ENCODE measurements at regions not wholly inside any gene's neighbourhood (a gene's known extent, or its start where the extent isn't known, plus 50 kb on each side); places are given as distances from the start of the nearest gene placed in this dataset.

DNA sequence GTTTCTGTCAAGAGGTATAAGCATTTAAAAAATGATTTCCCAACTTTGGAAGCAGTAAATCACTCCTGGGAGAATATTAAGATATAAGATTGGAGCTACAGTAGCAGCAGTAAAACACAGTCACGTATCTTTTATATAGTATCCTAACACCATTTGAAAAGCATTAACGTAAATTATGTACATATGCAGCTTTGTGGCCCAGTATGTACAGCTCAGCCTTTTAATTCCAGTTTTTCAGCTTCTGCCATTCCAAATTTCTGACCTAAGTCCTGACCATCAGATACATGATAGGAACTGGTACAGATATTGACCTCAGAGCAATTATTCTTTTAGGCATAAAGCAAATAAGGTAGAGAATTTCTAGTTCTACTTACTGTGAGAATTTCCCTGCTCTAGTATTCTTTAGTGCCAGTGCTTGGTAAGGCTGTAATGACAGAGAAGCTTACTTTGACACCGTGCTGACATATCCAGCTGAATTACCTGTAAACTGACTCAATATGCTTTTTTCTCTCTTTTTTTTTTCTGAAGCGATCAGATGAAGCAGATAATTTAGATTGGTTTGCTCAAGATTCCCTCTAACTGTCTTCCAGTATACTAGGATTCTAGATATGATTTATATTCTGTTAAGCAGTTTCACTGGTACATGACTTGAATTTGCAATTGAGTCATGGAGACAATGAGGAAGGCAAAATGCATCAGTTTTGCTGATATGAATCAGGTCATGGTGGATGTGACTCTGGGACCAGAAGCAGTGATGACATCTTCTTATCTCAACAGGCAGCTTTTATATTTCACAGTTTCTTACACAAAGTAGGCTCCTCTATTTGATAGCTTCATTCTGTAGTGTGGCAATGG lies 703.6 kb downstream of the SLITRK6 start:
- Histone ChIP-seq H3K4me3 (no peak overlapping the region), H3K36me3 (no peaks in the 10 kb centered on the region), H3K27ac (no peak overlapping the region), H3K9me3 (peaks cover 0 to 10% (median 0%) of the 10 kb centered on the region in 3 donors), H3K4me1 (no peaks in the 10 kb centered on the region), H3K27me3 (no peaks in the 10 kb centered on the region)
- 75 to 82% methylated on average over 4 of the region's 4 CpGs for WGBS, 2 donors (ENCODE audit: low coverage in 1 of 2)
- TF ChIP-seq EP300 (IDR thresholded peaks at IDR 0.05), result no peak
- no peak for ATAC-seq

DNA sequence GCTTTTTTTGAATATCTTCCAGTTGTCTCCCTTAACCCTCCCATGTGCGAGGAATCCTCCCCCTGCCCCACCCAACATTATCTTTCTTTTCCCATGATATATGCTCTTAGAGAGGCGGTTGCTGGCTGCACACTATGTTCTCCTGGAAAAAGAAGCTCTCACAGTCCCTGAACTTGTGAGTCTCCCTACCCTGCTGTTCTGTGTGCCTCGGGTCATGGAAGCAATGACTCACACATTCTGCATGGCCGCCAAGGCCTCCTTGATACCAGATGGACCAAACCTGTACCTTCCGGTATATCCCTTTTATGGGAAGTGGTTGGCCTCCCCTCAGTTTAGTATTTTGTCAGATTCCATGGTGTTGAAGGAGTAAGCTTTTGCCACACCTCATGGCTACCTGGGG lies 705.4 kb downstream of the SLITRK6 start:
- 69 to 74% methylated on average over 3 to 5 of the region's 5 CpGs for WGBS, 2 donors (ENCODE audit: low coverage in 1 of 2)
- Histone ChIP-seq H3K36me3 (no peaks in the 10 kb centered on the region), H3K9me3 (peaks cover 0 to 10% (median 0%) of the 10 kb centered on the region in 3 donors), H3K4me3 (no peak overlapping the region), H3K27me3 (no peaks in the 10 kb centered on the region), H3K4me1 (no peaks in the 10 kb centered on the region), H3K27ac (no peak overlapping the region)
- no peak for ATAC-seq
- no peak for TF ChIP-seq POLR2AphosphoS5 (IDR thresholded peaks at IDR 0.05)
- TF ChIP-seq POLR2A (IDR thresholded peaks at IDR 0.05), result no peak
- TF ChIP-seq EP300 (IDR thresholded peaks at IDR 0.05), result no peak
- TF ChIP-seq, protein P1, sequence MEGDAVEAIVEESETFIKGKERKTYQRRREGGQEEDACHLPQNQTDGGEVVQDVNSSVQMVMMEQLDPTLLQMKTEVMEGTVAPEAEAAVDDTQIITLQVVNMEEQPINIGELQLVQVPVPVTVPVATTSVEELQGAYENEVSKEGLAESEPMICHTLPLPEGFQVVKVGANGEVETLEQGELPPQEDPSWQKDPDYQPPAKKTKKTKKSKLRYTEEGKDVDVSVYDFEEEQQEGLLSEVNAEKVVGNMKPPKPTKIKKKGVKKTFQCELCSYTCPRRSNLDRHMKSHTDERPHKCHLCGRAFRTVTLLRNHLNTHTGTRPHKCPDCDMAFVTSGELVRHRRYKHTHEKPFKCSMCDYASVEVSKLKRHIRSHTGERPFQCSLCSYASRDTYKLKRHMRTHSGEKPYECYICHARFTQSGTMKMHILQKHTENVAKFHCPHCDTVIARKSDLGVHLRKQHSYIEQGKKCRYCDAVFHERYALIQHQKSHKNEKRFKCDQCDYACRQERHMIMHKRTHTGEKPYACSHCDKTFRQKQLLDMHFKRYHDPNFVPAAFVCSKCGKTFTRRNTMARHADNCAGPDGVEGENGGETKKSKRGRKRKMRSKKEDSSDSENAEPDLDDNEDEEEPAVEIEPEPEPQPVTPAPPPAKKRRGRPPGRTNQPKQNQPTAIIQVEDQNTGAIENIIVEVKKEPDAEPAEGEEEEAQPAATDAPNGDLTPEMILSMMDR (IDR thresholded peaks at IDR 0.05), result no peak

GRCh38 chr13:85091631-85092234 lies 707.5 kb downstream of the SLITRK6 start:
- H3K27ac ChIP-seq, result no peak overlapping the region
- 62 to 74% methylated on average over 5 of the region's 5 CpGs for WGBS, 2 donors (ENCODE audit: low coverage in 1 of 2)

GRCh38 chr13:85089186-85089585 lies 710.0 kb downstream of the SLITRK6 start:
- no peaks in the 10 kb centered on the region for H3K27me3 ChIP-seq
- no peaks in the 10 kb centered on the region for H3K36me3 ChIP-seq
- TF ChIP-seq POLR2A (IDR thresholded peaks at IDR 0.05), result no peak
- TF ChIP-seq EP300 (IDR thresholded peaks at IDR 0.05), result no peak
- TF ChIP-seq, protein P1 (IDR thresholded peaks at IDR 0.05), result no peak
- no peak for TF ChIP-seq POLR2AphosphoS5 (IDR thresholded peaks at IDR 0.05)
- 88 to 100% methylated on average over 2 of the region's 2 CpGs for WGBS, 2 donors (ENCODE audit: low coverage in 1 of 2)
- no peaks in the 10 kb centered on the region for H3K4me1 ChIP-seq
- H3K27ac ChIP-seq, result no peak overlapping the region
- no peak for ATAC-seq
- H3K9me3 ChIP-seq, result no peaks in the 10 kb centered on the region
- no peak overlapping the region for H3K4me3 ChIP-seq

More at GRCh38 chr13:85091631-85092234, 707.5 kb downstream of the SLITRK6 start:
- no peak overlapping the region for H3K4me3 ChIP-seq
- H3K4me1 ChIP-seq, result no peaks in the 10 kb centered on the region
- no peaks in the 10 kb centered on the region for H3K27me3 ChIP-seq
- no peaks in the 10 kb centered on the region for H3K36me3 ChIP-seq
- no peaks in the 10 kb centered on the region for H3K9me3 ChIP-seq
- TF ChIP-seq POLR2AphosphoS5 (IDR thresholded peaks at IDR 0.05) (no peak), EP300 (IDR thresholded peaks at IDR 0.05) (no peak), POLR2A (IDR thresholded peaks at IDR 0.05) (no peak)
- TF ChIP-seq, protein P1 (IDR thresholded peaks at IDR 0.05), result no peak
- no peak for ATAC-seq

- 71 to 88% methylated on average over 1 of the region's 1 CpG for WGBS, 2 donors (ENCODE audit: low coverage in 1 of 2)
- Histone ChIP-seq H3K4me1 (no peaks in the 10 kb centered on the region), H3K27ac (no peak overlapping the region), H3K4me3 (no peak overlapping the region), H3K36me3 (no peaks in the 10 kb centered on the region), H3K9me3 (no peaks in the 10 kb centered on the region), H3K27me3 (no peaks in the 10 kb centered on the region)
- ATAC-seq, result no peak
- TF ChIP-seq, protein P1 (IDR thresholded peaks at IDR 0.05), result no peak
- TF ChIP-seq POLR2AphosphoS5 (IDR thresholded peaks at IDR 0.05) (no peak), EP300 (IDR thresholded peaks at IDR 0.05) (no peak), POLR2A (IDR thresholded peaks at IDR 0.05) (no peak)
These were observed 718.5 kb downstream of the SLITRK6 start for GRCh38 chr13:85080691-85081090.
